ENCODE measurements at regions not wholly inside any gene's neighbourhood (a gene's known extent, or its start where the extent isn't known, plus 50 kb on each side); places are given as distances from the start of the nearest gene placed in this dataset.

- TF ChIP-seq CTCF (conservative IDR thresholded peaks at IDR 0.05 in 1 of 2, IDR thresholded peaks at IDR 0.05 in 1 of 2; ENCODE audit: extremely low read depth in 1 of 2, insufficient read depth in 1 of 2, low read depth in 1 of 2, low read length in 2 of 2): no peak
- TF ChIP-seq EZH2 (IDR thresholded peaks at IDR 0.05; ENCODE audit: borderline replicate concordance, low read length): no peak
These were observed 342.0 kb downstream of the TPBG start for GRCh38 chr6:82705579-82705978.
